ENCODE measurements at regions not wholly inside any gene's neighbourhood (a gene's known extent, or its start where the extent isn't known, plus 50 kb on each side); places are given as distances from the start of the nearest gene placed in this dataset.

GRCh38 chr21:16624479-16625118, 888.2 kb upstream of the CXADR start:
- intact Hi-C loops (cut with micrococcal nuclease; ENCODE audit: unreplicated experiment): no loop called here
- CTCF ChIA-PET: no interaction called here

DNA sequence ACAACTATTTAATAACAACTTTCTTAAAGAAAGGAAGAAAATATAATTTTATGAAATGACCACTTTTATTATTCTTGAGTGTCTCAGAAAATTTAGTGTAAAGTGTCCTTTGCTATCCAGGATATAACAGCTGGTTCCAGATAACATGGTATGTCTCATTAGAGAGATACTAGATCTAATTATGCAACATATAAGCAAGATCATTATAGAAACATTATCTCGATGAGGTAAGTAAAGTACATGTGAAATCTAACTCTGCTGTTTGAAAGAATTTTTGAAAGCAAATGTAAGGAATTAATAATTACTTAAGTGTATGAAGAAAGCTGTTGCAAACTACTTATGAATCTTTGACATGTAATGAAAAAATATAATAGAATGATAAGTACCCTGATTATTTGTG, 887.4 kb upstream of the CXADR start:
- intact Hi-C loops (cut with micrococcal nuclease; ENCODE audit: unreplicated experiment): no loop called here
- DNase-seq: no peak

More at GRCh38 chr21:16624479-16625118, 888.2 kb upstream of the CXADR start:
- H3K36me3 Mint-ChIP-seq (ENCODE audit: insufficient read depth, unreplicated experiment): no peaks in the 10 kb centered on the region
- H3K27me3 Mint-ChIP-seq (ENCODE audit: unreplicated experiment): no peaks in the 10 kb centered on the region
- no peak overlapping the region for H3K27ac Mint-ChIP-seq (ENCODE audit: unreplicated experiment)
- no peak overlapping the region for H3K4me3 Mint-ChIP-seq (ENCODE audit: low read depth, unreplicated experiment)
- H3K9me3 Mint-ChIP-seq (ENCODE audit: low read depth, unreplicated experiment): no peaks in the 10 kb centered on the region
- H3K4me1 Mint-ChIP-seq (ENCODE audit: low read depth, unreplicated experiment): peaks cover 3% of the 10 kb centered on the region
- no TSS peak for BruUV-seq (replicated peaks)
- TF ChIP-seq CTCF (IDR thresholded peaks at IDR 0.05; ENCODE audit: unreplicated experiment): no peak
- DNase-seq: no peak

GRCh38 chr21:16633831-16634459, 878.9 kb upstream of the CXADR start:
- Mint-ChIP-seq H3K27me3 (ENCODE audit: unreplicated experiment) (no peaks in the 10 kb centered on the region), H3K36me3 (ENCODE audit: insufficient read depth, unreplicated experiment) (peaks cover 5% of the 10 kb centered on the region), H3K4me3 (ENCODE audit: low read depth, unreplicated experiment) (no peak overlapping the region), H3K27ac (ENCODE audit: unreplicated experiment) (no peak overlapping the region), H3K9me3 (ENCODE audit: low read depth, unreplicated experiment) (no peaks in the 10 kb centered on the region), H3K4me1 (ENCODE audit: low read depth, unreplicated experiment) (no peaks in the 10 kb centered on the region)
- BruUV-seq (replicated peaks): no TSS peak
- intact Hi-C loops (cut with micrococcal nuclease; ENCODE audit: unreplicated experiment): no loop called here
- CTCF ChIA-PET: no interaction called here
- TF ChIP-seq CTCF (IDR thresholded peaks at IDR 0.05; ENCODE audit: unreplicated experiment): no peak
- DNase-seq: no peak

More for the DNA sequence above, 887.4 kb upstream of the CXADR start:
- BruUV-seq (replicated peaks): no TSS peak
- Mint-ChIP-seq H3K9me3 (ENCODE audit: low read depth, unreplicated experiment) (no peaks in the 10 kb centered on the region), H3K27ac (ENCODE audit: unreplicated experiment) (no peak overlapping the region), H3K27me3 (ENCODE audit: unreplicated experiment) (no peaks in the 10 kb centered on the region), H3K4me1 (ENCODE audit: low read depth, unreplicated experiment) (no peaks in the 10 kb centered on the region), H3K4me3 (ENCODE audit: low read depth, unreplicated experiment) (no peak overlapping the region), H3K36me3 (ENCODE audit: insufficient read depth, unreplicated experiment) (no peaks in the 10 kb centered on the region)
- CTCF ChIA-PET: no interaction called here
- no peak for TF ChIP-seq CTCF (IDR thresholded peaks at IDR 0.05; ENCODE audit: unreplicated experiment)

DNA sequence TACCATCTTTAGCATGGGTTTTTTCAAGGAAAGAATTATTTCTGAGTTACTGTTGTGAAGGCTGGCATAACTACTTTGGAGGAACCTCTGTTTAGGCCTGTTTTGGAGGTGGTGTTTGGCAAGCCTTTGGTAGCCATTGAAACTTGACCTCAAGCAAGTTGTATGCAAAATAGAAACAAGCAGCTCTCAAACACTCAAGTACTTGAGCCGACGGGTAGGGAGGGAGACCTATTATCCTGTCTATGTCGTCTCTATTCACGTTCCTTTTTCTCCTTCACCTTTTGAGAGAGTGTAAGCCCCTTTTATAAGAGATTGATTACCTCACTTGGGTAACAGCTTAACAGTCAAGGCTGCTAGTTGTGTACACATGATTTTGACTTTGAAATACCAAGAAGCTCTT, 878.3 kb upstream of the CXADR start:
- Mint-ChIP-seq H3K27ac (ENCODE audit: unreplicated experiment) (no peak overlapping the region), H3K9me3 (ENCODE audit: low read depth, unreplicated experiment) (no peaks in the 10 kb centered on the region), H3K27me3 (ENCODE audit: unreplicated experiment) (no peaks in the 10 kb centered on the region), H3K4me1 (ENCODE audit: low read depth, unreplicated experiment) (no peaks in the 10 kb centered on the region), H3K36me3 (ENCODE audit: insufficient read depth, unreplicated experiment) (peaks cover 5% of the 10 kb centered on the region), H3K4me3 (ENCODE audit: low read depth, unreplicated experiment) (no peak overlapping the region)
- no TSS peak for BruUV-seq (replicated peaks)
- DNase-seq: no peak
- CTCF ChIA-PET: no interaction called here
- intact Hi-C loops (cut with micrococcal nuclease; ENCODE audit: unreplicated experiment): no loop called here
- no peak for TF ChIP-seq CTCF (IDR thresholded peaks at IDR 0.05; ENCODE audit: unreplicated experiment)
